Mammary epithelial cell (primary cell): ENCODE measurements at regions not wholly inside any gene's neighbourhood (a gene's known extent, or its start where the extent isn't known, plus 50 kb on each side); places are given as distances from the start of the nearest gene placed in this dataset.

Experiments
- CTCF ChIP-seq, 2 donors: IDR thresholded peaks in 1 of 2; conservative IDR thresholded peaks in 1 of 2; 2 replicates each; pipeline ENCODE4 v1.5.1; 2011 to 2012; ENCODE audit warnings: inconsistent platforms in 2 of 2, low read length in 2 of 2, mild to moderate bottlenecking in 2 of 2, control low read depth in 1 of 2, low read depth in 1 of 2; ENCODE audit not compliant: insufficient read depth in 1 of 2; ENCODE audit errors: extremely low read depth in 1 of 2
- EZH2 ChIP-seq: IDR thresholded peaks from 2 replicates; pipeline ENCODE4 v1.6.1; 2012; ENCODE audit warnings: low read length, inconsistent platforms, borderline replicate concordance

DNA sequence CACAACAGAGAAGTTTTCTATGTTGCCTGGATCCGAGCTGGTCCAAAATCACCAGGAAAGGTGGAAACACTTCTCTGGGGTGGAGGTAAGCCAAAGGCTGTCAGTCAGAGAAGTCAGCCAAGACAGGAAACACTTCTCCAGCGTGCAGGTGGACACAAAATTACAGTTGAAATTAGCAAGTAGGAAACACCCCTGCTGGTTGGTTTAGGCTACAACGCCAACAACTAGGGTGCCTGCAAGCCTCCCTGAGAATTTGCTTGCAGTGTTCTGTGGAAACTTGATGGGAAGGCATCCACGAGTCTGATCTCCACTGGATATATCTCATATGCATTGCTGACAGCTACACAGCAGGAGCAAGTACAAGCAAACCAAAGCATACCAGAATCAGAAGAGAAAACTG, 600.5 kb downstream of the RERGL start:
- TF ChIP-seq CTCF (conservative IDR thresholded peaks at IDR 0.05 in 1 of 2, IDR thresholded peaks at IDR 0.05 in 1 of 2; ENCODE audit: extremely low read depth in 1 of 2, insufficient read depth in 1 of 2, low read depth in 1 of 2, low read length in 2 of 2) (no peak), EZH2 (no peak)
